ENCODE measurements at regions not wholly inside any gene's neighbourhood (a gene's known extent, or its start where the extent isn't known, plus 50 kb on each side); places are given as distances from the start of the nearest gene placed in this dataset.
"Not testable (repeated sequence)": the region's sequence is repeated elsewhere in the genome, so short reads cannot be mapped to it uniquely, and the experiment has no call there.

DNA sequence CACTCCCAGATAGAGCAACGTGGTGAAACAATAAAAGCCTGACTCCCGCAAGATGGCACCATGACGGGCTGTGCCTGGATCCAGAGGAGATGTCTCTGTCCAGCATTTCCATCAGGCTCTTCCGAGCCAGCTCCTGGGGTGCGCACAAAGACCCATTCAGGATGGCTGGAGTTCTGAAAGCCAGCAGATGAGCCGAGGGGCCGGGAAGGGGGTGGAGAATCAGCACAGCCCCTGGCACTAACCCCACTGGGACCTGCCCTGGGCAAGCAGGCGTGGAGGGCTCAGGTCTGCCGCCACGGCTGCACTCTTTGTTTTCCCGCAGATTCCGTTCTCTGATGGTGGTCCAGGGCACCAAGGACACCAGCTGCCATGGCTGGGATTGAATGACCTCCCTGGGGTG lies 97.2 kb upstream of the BLID start:
- peak; percentile 63 to 97 (median 84) for DNase-seq
- intact Hi-C loops (cut with DNase I): loop anchor here (10.0 kb wide), 1 partner anchor 232 kb away; no protein-coding TSS in a partner anchor

DNA sequence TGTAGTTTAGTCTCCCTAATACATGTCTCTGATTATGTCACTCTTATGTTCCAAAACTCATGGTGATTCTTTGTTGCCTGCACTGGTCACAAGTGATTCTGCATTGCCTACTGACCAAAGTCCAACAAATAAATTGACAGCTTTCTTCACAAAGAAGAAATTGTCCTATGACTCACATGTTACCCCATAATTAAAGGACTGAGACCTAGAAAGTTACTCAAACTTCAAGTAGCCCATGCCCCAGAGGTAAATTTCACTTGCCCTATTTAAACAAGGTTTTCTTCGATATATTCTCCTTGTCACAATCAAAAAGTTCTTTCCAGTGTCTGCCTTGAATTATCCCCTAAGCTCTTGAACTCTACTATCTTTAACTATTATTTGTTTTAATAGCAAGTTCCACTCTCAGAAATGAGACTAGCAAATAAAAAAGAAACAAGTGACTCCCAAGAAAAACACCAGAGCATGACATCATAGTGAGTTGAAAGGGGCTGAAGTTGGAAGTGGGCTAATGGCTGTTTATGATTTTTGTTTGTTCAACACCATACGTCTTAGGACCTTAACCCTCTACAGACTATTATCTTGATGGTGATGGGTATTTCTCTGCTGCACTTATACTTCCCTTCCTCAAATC lies 94.5 kb upstream of the BLID start:
- intact Hi-C loops (cut with DNase I): loop anchor here (10.0 kb wide), 1 partner anchor 234 kb away; no protein-coding TSS in a partner anchor
- DNase-seq: no peak

DNA sequence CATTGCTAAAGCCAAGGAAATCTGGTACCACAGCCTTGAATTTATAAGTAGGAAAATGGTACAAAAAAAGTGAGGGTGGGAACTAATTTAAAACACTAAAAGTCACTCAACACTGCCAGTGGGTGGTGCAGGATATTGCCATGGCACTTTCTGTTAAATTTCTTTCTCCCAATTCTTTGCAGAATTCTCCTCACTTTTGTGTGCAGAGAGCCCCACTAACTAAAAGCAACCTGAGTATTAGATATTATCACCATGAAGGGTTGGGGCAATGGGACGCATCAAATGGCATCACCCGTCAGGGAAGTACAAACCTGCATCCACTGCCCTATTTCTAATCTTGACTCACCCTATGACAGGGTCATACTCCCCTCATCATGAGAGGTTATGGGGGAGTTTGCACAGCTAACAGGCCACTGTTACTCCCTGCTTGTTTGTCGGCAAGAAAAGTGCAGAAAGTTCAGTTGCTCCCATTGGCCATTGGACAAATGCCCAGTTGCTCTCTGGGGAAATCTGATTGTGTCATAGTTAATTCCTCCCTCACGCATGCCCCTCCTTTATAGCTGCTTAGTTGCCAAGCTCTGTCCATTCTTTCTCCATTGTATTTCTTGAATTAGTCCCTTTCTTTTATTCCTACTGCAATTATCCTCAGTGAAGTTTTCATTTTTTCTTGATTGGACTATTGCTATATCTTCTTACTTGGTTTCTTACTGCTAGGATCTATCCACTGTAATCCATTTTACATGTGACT lies 93.8 kb upstream of the BLID start:
- intact Hi-C loops (cut with DNase I): loop anchor here (5.0 to 10.0 kb wide), 2 partner anchors 47 to 235 kb away; no protein-coding TSS in a partner anchor
- peak in 4 of 10 donors; percentile 36 to 71 (median 50) for DNase-seq

DNA sequence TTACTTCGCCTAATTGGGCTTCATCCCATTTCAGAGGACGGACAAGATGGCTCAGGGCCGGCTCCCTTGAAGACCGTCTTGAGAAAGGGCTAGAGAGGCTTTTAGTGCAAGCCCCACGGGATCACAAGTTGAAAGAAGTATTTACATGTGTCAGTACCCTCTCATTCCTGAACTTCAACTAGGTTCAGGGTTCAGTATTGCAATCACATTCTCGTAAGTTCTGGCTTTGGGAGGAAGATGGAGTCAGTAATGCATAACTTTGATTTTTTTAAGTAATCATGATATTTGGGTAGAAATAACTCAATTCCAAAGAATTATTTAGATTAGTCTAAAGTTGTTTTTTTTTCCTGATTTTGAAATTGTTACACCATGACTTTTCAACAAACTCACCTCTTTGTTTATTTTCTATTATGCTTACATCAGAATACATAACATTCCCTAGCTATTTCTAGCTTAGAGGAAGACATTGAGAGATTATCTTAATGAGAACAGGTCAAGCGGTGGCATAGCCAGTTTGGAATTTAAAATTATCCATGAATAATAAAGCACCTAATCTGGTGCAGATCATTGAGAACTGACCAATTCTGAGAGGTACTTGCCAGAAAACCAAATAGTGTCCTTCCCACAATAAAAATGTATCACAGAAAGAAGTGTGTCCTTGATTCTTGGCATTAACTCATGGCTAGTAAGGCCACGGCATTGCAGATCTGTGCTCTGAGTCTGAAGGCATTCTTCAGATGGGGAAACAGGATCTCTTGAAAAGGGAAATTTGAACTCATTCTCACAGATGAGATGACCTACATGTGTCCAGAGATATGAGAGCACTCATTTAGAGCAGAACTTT lies 92.1 kb upstream of the BLID start:
- no peak for DNase-seq
- intact Hi-C loops (cut with DNase I): loop anchor here (5.0 kb wide), 1 partner anchor 46 kb away; no protein-coding TSS in a partner anchor

DNA sequence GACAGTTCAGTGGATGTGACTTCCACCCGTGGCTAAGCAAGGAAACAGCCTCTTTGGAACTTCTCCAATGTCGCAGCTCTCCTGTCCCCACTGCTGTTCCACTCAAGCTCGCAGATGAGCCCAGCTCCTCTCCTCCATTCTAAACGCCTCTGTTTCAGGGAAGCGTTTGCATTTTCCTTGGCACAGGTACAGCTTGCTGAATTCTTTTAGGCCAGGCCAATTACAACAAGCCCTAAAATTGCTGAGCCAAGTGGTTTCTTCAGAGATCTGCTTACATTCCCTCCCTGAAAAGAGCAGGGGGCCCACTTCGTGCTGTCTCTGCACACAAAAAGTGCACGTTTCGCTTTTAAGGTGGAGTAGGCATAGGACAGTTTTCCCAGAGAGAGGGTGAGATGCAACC lies 91.5 kb upstream of the BLID start:
- intact Hi-C loops (cut with DNase I): loop anchor here (5.0 kb wide), 1 partner anchor 45 kb away; no protein-coding TSS in a partner anchor
- no peak for DNase-seq

DNA sequence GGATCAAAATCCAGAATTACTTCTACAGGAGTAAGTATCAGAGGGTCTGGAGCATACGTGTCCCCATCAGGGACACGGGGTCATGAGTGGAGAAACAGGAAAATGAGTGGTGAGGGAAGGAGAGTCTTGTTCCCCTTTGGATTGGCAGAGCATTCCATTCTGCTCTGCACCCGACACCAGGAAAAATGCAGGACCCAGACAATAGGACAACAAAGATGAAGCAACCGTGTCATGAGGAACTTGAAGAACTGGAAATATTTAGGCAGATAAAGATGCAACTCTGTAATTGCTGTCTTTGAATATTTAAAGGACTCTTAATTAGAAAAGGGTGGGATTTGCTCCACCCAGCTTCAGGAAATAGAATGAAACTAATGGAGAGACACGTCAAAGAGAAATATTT lies 89.0 kb upstream of the BLID start:
- no peak for DNase-seq
- intact Hi-C loops (cut with DNase I): loop anchor here (5.0 kb wide), 1 partner anchor 43 kb away; no protein-coding TSS in a partner anchor

DNA sequence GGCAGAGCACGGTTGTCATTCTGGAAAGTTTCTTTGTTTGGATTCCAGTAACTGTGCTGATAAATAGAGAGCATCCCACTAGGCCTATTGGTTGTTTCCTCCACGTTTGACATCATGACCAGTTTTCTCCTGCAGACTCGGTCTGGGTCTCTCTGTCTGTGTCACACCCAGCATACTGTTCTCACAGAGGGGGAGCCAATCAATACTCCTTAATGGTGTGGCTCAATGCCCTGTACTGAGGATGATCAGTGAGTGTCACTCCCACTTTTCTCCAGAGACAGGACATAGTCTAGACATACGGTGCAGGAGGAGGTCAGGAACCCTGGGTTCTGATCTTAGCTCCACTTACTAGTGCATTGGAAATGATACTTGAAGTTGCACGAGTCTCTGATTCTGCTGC lies 88.2 kb upstream of the BLID start:
- intact Hi-C loops (cut with DNase I): loop anchor here (5.0 kb wide), 1 partner anchor 182 kb away; no protein-coding TSS in a partner anchor
- DNase-seq: no peak

GRCh38 chr11:122202951-122203456 lies 87.0 kb upstream of the BLID start:
- intact Hi-C loops (cut with DNase I): loop anchor here (1.0 to 5.0 kb wide), 3 partner anchors 102 to 548 kb away; no protein-coding TSS in a partner anchor
- DNase-seq: peak; percentile 64 to 97 (median 79)

DNA sequence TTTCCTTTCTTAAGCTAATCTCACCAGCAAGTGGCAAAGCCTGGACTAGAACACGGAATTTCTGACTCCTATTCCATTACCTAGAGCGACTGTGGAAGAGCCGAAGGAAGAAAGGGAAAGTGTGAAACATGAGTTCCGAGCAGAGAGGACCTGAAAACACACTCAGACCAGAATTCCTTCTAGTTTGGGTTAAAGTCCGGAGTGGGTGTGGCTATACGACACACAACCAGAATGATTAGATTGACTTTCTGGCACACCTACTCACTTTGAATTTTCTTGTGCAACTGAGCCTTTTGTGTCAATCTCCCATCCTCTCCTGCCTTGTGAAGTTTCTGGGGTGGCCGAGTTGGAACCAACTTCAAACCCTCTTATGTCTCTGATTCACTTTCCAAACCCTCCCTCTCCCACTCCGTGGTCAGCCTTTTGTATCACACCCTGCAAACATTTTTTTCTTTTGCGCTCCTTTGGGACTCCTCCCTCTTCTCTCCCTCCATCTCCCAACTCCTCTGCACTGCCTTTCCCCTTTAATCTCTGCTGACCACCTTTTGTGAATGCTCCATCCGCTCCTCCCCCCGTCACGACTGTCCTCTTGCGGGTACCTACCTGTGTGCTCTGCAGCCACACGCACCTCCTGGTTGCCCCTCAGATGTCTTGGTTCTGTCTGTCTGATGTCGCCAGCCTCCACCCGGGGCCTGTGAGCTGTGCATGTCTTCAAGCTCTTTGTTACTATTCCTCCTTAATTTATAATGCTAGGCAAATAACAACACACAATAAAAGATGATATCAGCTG lies 86.3 kb upstream of the BLID start:
- intact Hi-C loops (cut with DNase I): loop anchor here (2.0 to 5.0 kb wide), 2 partner anchors 102 to 180 kb away; no protein-coding TSS in a partner anchor
- DNase-seq: peak in 1 of 10 donors; percentile 35

GRCh38 chr11:122201106-122201505 lies 85.1 kb upstream of the BLID start:
- intact Hi-C loops (cut with DNase I): loop anchor here (5.0 kb wide), 1 partner anchor 179 kb away; no protein-coding TSS in a partner anchor
- no peak for DNase-seq

- intact Hi-C loops (cut with DNase I): loop anchor here (5.0 kb wide), 1 partner anchor 177 kb away; no protein-coding TSS in a partner anchor
- no peak for DNase-seq
These were observed 83.6 kb upstream of the BLID start for GRCh38 chr11:122199661-122200060.

GRCh38 chr11:122198291-122198983 lies 82.4 kb upstream of the BLID start:
- intact Hi-C loops (cut with DNase I): no loop called here
- DNase-seq: no peak

DNA sequence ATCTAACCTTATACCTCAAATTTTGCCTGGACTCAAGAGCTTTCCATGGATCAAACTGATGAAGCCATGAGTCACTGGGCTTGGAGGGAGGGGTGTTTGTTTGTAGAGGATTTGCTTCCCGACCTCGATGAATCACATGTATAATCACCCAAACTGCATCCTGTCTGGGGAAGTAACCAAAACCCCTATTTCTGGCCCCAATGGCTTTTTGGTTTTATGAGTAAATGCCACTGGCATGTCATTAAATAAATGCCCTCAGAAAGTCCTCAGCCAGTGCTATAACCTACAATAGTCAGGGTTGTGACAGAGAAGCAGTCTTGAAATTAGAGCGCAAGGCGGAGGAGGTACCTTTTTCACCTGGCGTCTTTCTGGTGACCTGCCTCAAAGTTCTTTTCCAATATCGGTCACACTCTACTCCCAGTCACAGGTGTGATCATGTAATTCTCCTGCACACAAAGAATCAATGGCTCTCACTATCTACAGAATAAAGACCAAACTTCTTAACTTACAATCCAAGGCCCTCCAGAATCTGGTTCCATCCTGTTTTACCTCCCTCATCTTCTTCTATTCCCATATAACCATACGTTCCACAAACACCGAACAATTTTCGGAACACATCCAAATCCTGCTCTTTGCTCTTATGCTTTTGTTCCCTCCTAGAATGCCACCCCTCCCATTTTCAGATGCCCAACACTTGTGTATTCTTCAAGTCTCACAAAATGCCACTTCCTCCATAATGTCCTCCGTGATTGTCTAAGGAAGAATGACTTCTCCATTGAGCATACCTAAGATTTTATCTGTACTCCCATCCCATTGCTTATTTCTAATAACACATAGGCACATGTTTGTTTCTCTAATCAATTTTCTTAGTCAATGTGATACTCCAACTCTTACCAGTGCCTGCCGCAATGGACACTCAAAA lies 81.3 kb upstream of the BLID start:
- no peak for DNase-seq
- intact Hi-C loops (cut with DNase I): no loop called here

- intact Hi-C loops (cut with DNase I): no loop called here
- DNase-seq: no peak
These were observed 79.8 kb upstream of the BLID start for GRCh38 chr11:122195790-122196189.

GRCh38 chr11:122193881-122194480 lies 78.0 kb upstream of the BLID start:
- DNase-seq; intact Hi-C loops (cut with DNase I): not testable (repeated sequence)

DNA sequence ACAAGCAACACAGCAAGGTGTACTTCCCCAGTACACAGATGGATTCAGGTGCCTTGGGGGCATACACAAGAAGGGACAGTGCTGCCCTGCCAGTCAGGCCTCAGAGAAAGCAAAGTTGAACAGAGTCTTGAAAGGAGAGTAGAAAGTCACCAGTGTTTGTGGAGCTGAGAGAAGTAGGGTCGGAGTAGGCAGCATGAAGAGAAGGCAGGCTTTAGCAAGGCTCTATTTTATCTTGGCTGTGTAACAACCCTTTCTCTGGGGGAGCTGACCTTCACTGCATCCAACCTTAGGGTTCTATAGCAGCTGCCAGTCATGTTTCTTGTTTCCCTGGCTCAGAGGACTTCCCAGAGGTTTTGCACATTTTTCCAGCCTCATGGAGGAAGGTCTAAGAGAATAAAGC lies 77.4 kb upstream of the BLID start:
- intact Hi-C loops (cut with DNase I): no loop called here
- no peak for DNase-seq

DNA sequence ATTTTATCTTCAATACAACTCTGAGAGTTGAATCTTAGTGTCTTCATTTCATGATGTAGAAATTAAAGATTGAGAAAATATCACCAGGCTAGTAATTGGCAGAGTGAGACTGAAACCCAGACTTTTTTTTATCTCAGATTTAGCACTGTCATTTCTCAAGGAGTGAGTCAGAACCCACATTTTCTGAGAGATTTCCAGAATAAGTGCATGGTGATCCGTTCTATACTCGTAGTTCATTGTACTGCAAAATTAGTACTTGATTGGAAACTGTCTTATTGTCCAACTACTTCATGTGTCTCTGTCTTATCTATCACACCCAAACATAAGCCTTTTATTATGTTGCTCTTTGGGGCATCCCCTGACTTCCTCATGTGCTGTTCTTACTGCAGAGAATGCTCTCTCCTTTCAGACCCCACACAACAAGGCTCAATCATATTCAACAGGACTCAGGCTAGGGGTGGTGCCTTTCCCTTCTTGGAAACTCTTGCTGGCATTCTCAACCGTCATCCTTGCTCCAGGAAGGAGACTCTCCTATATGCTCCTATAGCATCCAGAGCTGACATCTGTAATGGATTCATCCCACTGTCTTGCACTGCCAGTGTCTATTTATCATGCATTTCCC lies 76.7 kb upstream of the BLID start:
- intact Hi-C loops (cut with DNase I): no loop called here

More for the DNA sequence above, 76.7 kb upstream of the BLID start:
- no peak for DNase-seq
